ENCODE measurements at regions not wholly inside any gene's neighbourhood (a gene's known extent, or its start where the extent isn't known, plus 50 kb on each side); places are given as distances from the start of the nearest gene placed in this dataset.

DNA sequence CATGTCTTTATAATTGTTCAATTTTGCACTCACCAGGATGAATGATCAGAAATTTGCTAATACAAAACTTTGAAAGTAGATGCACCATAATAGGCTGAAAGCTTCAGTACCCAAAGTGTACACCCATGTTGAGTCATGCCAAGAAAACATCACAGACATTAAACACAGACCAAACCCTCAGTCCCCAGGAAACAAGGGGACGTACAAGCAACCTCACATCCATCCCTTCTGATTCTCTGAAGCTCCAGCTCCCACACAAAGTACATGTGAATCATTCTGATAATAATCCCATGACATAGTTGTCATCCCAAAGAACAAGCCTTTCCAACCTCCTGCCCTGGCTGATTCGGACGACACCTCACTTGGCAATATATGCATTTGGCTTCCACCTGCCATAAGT lies 183.8 kb downstream of the SNX19 start:
- Histone ChIP-seq H3K4me3 (no peak overlapping the region), H3K27me3 (no peaks in the 10 kb centered on the region), H3K36me3 (no peaks in the 10 kb centered on the region), H3K4me1 (no peaks in the 10 kb centered on the region), H3K9ac (ENCODE audit: low read depth in 2 of 2, low read length in 2 of 2) (no peak overlapping the region), H3K27ac (no peak overlapping the region), H3K9me3 (no peaks in the 10 kb centered on the region)
- DNase-seq: no peak
- TF ChIP-seq, protein P1, sequence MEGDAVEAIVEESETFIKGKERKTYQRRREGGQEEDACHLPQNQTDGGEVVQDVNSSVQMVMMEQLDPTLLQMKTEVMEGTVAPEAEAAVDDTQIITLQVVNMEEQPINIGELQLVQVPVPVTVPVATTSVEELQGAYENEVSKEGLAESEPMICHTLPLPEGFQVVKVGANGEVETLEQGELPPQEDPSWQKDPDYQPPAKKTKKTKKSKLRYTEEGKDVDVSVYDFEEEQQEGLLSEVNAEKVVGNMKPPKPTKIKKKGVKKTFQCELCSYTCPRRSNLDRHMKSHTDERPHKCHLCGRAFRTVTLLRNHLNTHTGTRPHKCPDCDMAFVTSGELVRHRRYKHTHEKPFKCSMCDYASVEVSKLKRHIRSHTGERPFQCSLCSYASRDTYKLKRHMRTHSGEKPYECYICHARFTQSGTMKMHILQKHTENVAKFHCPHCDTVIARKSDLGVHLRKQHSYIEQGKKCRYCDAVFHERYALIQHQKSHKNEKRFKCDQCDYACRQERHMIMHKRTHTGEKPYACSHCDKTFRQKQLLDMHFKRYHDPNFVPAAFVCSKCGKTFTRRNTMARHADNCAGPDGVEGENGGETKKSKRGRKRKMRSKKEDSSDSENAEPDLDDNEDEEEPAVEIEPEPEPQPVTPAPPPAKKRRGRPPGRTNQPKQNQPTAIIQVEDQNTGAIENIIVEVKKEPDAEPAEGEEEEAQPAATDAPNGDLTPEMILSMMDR (IDR thresholded peaks at IDR 0.05): no peak
- intact Hi-C loops (cut with DNase I): no loop called here

DNA sequence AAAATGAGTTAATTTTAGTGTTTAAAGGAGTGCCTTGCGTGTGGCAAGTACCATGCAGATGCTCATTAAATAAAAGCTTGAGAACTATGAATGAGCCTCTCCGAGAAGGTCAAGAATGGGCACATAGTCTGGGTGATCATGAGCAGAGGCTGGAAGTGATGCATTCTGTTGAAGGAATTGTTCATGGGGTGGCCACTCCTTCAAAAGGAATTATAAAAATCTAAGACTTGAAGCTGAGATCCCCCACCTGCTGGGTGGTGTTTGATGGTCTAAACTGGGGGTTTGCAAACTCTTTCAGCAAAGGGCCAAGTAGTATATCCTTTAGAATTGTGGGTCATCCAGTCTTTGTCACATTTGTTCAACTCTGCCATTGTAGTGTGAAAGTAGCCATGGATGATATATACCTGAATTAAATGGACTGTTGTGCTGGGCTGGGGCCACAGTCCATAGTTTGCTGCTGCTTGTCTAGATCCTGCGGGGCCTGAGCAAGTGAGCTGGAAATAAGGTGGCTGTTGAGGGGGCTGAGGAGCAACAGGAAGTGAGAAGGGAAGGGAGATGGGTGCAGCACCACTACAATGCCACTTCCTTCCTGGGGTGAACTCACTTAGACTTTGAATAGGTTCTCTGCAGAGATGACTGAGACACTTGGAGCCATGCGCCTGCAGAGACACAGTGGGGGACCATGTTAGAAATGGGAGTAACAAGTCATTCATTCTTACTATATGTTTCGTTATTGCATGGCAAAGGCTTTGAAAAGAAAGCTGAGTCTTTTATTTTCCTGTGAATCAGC lies 179.0 kb downstream of the SNX19 start:
- no peak overlapping the region for H3K9ac ChIP-seq (ENCODE audit: low read depth in 2 of 2, low read length in 2 of 2)
- H3K36me3 ChIP-seq: no peaks in the 10 kb centered on the region
- intact Hi-C loops (cut with DNase I): no loop called here
- H3K4me1 ChIP-seq: no peaks in the 10 kb centered on the region
- no peaks in the 10 kb centered on the region for H3K9me3 ChIP-seq
- H3K27ac ChIP-seq: no peak overlapping the region
- TF ChIP-seq, protein P1 (IDR thresholded peaks at IDR 0.05): no peak
- no peak overlapping the region for H3K4me3 ChIP-seq
- DNase-seq: no peak
- H3K27me3 ChIP-seq: no peaks in the 10 kb centered on the region

DNA sequence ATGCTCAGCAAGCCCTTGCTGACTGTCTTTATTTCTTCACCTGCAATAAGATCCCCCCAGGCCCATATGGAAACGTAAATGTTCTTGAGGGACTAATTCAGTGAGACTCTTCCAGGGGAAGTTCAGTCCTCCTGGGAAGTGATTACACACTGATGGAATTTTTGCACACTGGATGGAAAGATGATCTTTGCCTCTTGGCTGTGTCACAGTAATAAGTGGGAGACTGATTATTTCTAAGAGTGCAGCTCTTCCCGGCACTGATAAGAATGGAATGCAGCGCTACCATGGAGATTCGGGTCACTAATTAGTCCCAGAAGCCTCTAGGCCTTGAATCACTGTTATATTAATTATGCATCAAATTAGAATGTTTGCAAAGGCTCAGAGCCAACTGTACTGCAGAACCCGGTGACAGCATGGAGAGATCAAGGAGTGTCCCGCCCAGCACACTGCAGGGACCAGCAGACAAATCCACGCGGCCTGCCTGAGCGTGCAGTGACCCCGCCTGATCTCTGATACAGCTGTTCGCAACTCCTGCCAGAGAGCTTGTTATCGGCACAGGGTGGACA lies 178.3 kb downstream of the SNX19 start:
- Histone ChIP-seq H3K9me3 (no peaks in the 10 kb centered on the region), H3K27ac (no peak overlapping the region), H3K4me1 (no peaks in the 10 kb centered on the region), H3K9ac (ENCODE audit: low read depth in 2 of 2, low read length in 2 of 2) (no peak overlapping the region), H3K27me3 (no peaks in the 10 kb centered on the region), H3K4me3 (no peak overlapping the region), H3K36me3 (no peaks in the 10 kb centered on the region)
- intact Hi-C loops (cut with DNase I): no loop called here
- DNase-seq: no peak
- TF ChIP-seq, protein P1 (IDR thresholded peaks at IDR 0.05): no peak

DNA sequence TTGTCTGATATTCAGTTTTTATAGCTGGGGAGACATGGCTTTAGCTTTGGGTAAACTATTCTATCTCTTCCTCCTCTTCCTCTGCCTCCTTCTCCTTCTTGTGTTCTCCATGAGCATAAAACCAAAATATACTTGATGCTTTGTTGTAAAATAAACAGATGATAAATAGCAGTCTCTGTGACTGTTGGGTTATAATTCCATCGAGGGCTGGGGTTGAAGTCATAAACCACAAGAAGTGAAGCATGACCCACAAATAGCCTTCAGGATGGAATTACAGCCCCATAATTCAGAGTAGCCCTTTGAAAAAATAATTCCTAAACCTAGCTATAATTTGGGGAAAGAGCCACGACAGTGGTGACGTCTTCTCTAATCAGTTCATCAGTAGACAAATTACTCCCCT lies 177.7 kb downstream of the SNX19 start:
- no peaks in the 10 kb centered on the region for H3K9me3 ChIP-seq
- no peak overlapping the region for H3K27ac ChIP-seq
- no peaks in the 10 kb centered on the region for H3K4me1 ChIP-seq
- no peak overlapping the region for H3K4me3 ChIP-seq
- no peak for DNase-seq
- TF ChIP-seq, protein P1 (IDR thresholded peaks at IDR 0.05): no peak
- no peak overlapping the region for H3K9ac ChIP-seq (ENCODE audit: low read depth in 2 of 2, low read length in 2 of 2)
- no peaks in the 10 kb centered on the region for H3K36me3 ChIP-seq
- no peaks in the 10 kb centered on the region for H3K27me3 ChIP-seq
- intact Hi-C loops (cut with DNase I): no loop called here

DNA sequence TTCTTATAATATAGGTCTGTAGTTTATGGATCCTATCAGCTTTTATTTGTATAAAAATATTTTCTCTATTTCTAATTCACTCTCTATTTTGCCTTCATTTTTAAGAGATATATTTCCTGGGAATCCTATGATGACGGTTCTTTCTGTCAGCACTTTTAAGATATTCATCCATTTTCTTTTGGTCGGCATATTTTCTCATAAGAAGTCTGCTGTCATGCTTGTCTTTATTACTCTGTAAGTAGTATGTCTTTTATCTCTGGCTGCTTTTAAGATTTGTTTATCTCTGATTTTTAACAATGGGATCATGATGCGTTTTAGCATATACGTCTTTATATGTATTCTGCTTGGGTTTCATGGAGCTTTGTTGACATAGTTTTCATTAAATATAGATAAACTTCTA lies 175.5 kb downstream of the SNX19 start:
- TF ChIP-seq, protein P1 (IDR thresholded peaks at IDR 0.05): no peak
- no peaks in the 10 kb centered on the region for H3K36me3 ChIP-seq
- DNase-seq: no peak
- intact Hi-C loops (cut with DNase I): no loop called here
- H3K4me3 ChIP-seq: no peak overlapping the region
- no peak overlapping the region for H3K27ac ChIP-seq
- H3K9me3 ChIP-seq: no peaks in the 10 kb centered on the region
- H3K4me1 ChIP-seq: no peaks in the 10 kb centered on the region
- H3K27me3 ChIP-seq: no peaks in the 10 kb centered on the region
- H3K9ac ChIP-seq (ENCODE audit: low read depth in 2 of 2, low read length in 2 of 2): no peak overlapping the region
